ENCODE measurements at regions not wholly inside any gene's neighbourhood (a gene's known extent, or its start where the extent isn't known, plus 50 kb on each side); places are given as distances from the start of the nearest gene placed in this dataset.

GRCh38 chr2:194700726-194701125 is 956.3 kb upstream of the SLC39A10 start:
- Histone ChIP-seq H3K4me2 (ENCODE audit: low read length) (no peak overlapping the region), H3K9me3 (ENCODE audit: control insufficient read depth in 1 of 2, insufficient read depth in 1 of 2, low read depth in 1 of 2, low read length in 2 of 2) (no peaks in the 10 kb centered on the region), H3K9me2 (ENCODE audit: insufficient read depth) (no peaks in the 10 kb centered on the region), H3K79me2 (ENCODE audit: insufficient read depth, low read length) (no peaks in the 10 kb centered on the region), H4K20me1 (ENCODE audit: insufficient read depth) (no peaks in the 10 kb centered on the region), H3K36me3 (ENCODE audit: control insufficient read depth in 1 of 2, insufficient read depth in 2 of 2, low read length in 2 of 2) (no peaks in the 10 kb centered on the region), H3K9ac (ENCODE audit: low read length) (no peak overlapping the region), H3K27ac (ENCODE audit: low read depth, low read length) (no peak overlapping the region), H3K4me3 (replicated peaks in 1 of 2; ENCODE audit: low read depth in 1 of 2, low read length in 2 of 2) (no peak overlapping the region), H3K27me3 (ENCODE audit: insufficient read depth, low read length) (no peaks in the 10 kb centered on the region), H3K4me1 (ENCODE audit: control insufficient read depth in 1 of 2, insufficient read depth in 2 of 2, low read length in 2 of 2) (no peaks in the 10 kb centered on the region), H2AFZ (ENCODE audit: low read depth, low read length, poor library complexity, severe bottlenecking) (peak overlapping the region; percentile 32)
- ChIA-PET POLR2A (no interaction called here), CTCF (no interaction called here), RAD21 (ENCODE audit: low non-redundant PET in 1 of 2, low total read pairs in 2 of 2, uncharacterized antibody in 2 of 2, unreplicated experiment in 2 of 2) (no interaction called here)
- ATAC-seq (no peak), DNase-seq (ENCODE audit: low read depth, low spot score) (no peak)
- intact Hi-C loops (cut with micrococcal nuclease): no loop called here
- no TSS peak for BruUV-seq (replicated peaks)
- no peak for TF ChIP-seq YY1 (IDR thresholded peaks at IDR 0.05; ENCODE audit: extremely low read depth, insufficient replicate concordance, low read depth, low read length)
- TF ChIP-seq EZH2 (IDR thresholded peaks at IDR 0.05): no peak
- TF ChIP-seq CTCF (IDR thresholded peaks at IDR 0.05 in 2 of 3, conservative IDR thresholded peaks at IDR 0.05 in 1 of 3; ENCODE audit: borderline replicate concordance in 1 of 3, insufficient read depth in 1 of 3, low read depth in 2 of 3, low read length in 2 of 3): no peak
- no peak for TF ChIP-seq ATF3 (IDR thresholded peaks at IDR 0.05)
- no peak for TF ChIP-seq RAD21 (IDR thresholded peaks at IDR 0.05; ENCODE audit: low read depth)
- no peak for TF ChIP-seq CEBPB (IDR thresholded peaks at IDR 0.05; ENCODE audit: low read depth)
- no peak for TF ChIP-seq FOSL1 (IDR thresholded peaks at IDR 0.05; ENCODE audit: low read depth)
- TF ChIP-seq POLR2A (IDR thresholded peaks at IDR 0.05; ENCODE audit: borderline replicate concordance, extremely low read depth, insufficient read depth, insufficient read length): no peak
- no peak for TF ChIP-seq SP1 (IDR thresholded peaks at IDR 0.05; ENCODE audit: low read depth)
- no peak for TF ChIP-seq POLR2AphosphoS5 (IDR thresholded peaks at IDR 0.05; ENCODE audit: low read depth, low read length)
- TF ChIP-seq ZNF274 (IDR thresholded peaks at IDR 0.05; ENCODE audit: low read depth, low read length): no peak

Measured in HCT116 (cell line).